Heart left ventricle (tissue), 13 donors: ENCODE measurements at regions not wholly inside any gene's neighbourhood (a gene's known extent, or its start where the extent isn't known, plus 50 kb on each side); places are given as distances from the start of the nearest gene placed in this dataset.

Experiments used
- POLR2A ChIP-seq, 2 donors: fragments of 450-650 bp; IDR thresholded peaks; one replicate each; pipeline ENCODE4 v1.6.1; 2017; ENCODE audit warnings: antibody characterized with exemption in 2 of 2, mild to moderate bottlenecking in 2 of 2, moderate library complexity in 2 of 2
- TF ChIP-seq, protein P1 (sequence below), 12 donors: fragments of 200-600 bp; sonication (generic) in 4 of 12; IDR thresholded peaks; one replicate each; pipeline versions ENCODE4 v1.5.0 to v1.8.0; 2018 to 2022; ENCODE audit warnings: antibody characterized with exemption in 12 of 12, mild to moderate bottlenecking in 5 of 12
- donor health status: ischemic (EF 13 %, LVEDD 7.1; RV severe dilation, severe dysfunction).
- donor health status: DM: no; HTN: yes; CAD: no.
- donor health status: DM: no; HTN: no; CAD: no.
- donor health status: ischemic (EF 25% LVEDD 6.9; RV normal size, moderate dysfunction).
- donor health status: ischemic (EF 25% LVEDD 5.7; RV mildly dilated, moderate dysfunction).
- donor health status: ischemic (EF 35%, LVEDD 5.7; RV mildly dilated, moderate dysfunction).
- donor health status: nonischemic (EF 11% LVEDD 7.7; RV severe dilation, severe dysfunction).
- donor health status: DM: yes; HTN: yes; CAD: no.
- donor health status: PGD.
- donor health status: ischemic (EF 29% LVEDD 5.4; RV normal size, mild dysfunction).
- donor health status: nonischemic (EF 23%, LVEDD 6.1; RV moderate dilation, normal function).

DNA sequence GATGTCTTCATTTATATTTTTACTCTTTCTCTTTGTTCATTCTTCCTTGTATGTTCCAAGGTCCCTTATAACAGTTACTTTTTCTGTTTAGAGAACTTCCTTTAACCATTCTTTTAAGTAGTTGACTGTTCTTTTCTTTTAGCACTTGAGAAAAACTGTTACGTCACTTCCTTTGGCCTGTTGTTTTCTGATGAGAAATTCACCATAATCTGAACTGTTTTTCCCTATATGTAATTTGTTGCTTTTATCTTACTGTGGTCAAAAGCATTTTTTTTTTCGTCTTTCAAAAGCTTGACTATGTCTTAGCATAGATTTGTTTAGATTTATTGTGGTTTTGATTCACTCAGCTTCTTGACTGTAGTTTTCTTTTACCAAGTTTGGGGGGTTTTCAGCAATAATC lies 1660.3 kb upstream of the PCDH10 start:
- TF ChIP-seq, protein P1, sequence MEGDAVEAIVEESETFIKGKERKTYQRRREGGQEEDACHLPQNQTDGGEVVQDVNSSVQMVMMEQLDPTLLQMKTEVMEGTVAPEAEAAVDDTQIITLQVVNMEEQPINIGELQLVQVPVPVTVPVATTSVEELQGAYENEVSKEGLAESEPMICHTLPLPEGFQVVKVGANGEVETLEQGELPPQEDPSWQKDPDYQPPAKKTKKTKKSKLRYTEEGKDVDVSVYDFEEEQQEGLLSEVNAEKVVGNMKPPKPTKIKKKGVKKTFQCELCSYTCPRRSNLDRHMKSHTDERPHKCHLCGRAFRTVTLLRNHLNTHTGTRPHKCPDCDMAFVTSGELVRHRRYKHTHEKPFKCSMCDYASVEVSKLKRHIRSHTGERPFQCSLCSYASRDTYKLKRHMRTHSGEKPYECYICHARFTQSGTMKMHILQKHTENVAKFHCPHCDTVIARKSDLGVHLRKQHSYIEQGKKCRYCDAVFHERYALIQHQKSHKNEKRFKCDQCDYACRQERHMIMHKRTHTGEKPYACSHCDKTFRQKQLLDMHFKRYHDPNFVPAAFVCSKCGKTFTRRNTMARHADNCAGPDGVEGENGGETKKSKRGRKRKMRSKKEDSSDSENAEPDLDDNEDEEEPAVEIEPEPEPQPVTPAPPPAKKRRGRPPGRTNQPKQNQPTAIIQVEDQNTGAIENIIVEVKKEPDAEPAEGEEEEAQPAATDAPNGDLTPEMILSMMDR (IDR thresholded peaks at IDR 0.05): no peak
- no peak for TF ChIP-seq POLR2A (IDR thresholded peaks at IDR 0.05)
